Keratinocyte (primary cell): ENCODE measurements at regions not wholly inside any gene's neighbourhood (a gene's known extent, or its start where the extent isn't known, plus 50 kb on each side); places are given as distances from the start of the nearest gene placed in this dataset.

Experiments used
- DNase-seq: peaks from one replicate; pipeline ENCODE4 v3.0.0-alpha.2; 2011; ENCODE audit warnings: low read depth, missing footprints, low spot score
- FAIRE-seq: peaks from 2 replicates; lab custom pipeline; 2011; peaks lifted over from hg19 to GRCh38; lab: Jason Lieb, UNC
- H2AFZ ChIP-seq: 2 replicates; pipeline ENCODE4 v1.6.0; 2012; ENCODE audit warnings: low read length, control low read depth, inconsistent platforms; ENCODE audit not compliant: control insufficient read depth
- H3K27ac ChIP-seq: 2 replicates; pipeline ENCODE4 v1.5.1; 2011; ENCODE audit warnings: low read length; ENCODE audit not compliant: control insufficient read depth, insufficient read depth
- H3K27me3 ChIP-seq: 3 replicates; pipeline ENCODE4 v1.6.0; 2011; ENCODE audit warnings: low read length; ENCODE audit not compliant: control insufficient read depth, insufficient read depth; ENCODE audit errors: extremely low read depth
- H3K36me3 ChIP-seq, 2 experiments: 2 replicates in 1 of 2; 3 replicates in 1 of 2; pipeline ENCODE4 v1.5.1; 2011; ENCODE audit warnings: low read length in 2 of 2, mild to moderate bottlenecking in 1 of 2; ENCODE audit not compliant: control insufficient read depth in 2 of 2, insufficient read depth in 2 of 2; ENCODE audit errors: extremely low read depth in 1 of 2
- H3K4me1 ChIP-seq: 3 replicates; pipeline ENCODE4 v1.5.1; 2011; ENCODE audit warnings: low read length; ENCODE audit not compliant: control insufficient read depth, insufficient read depth; ENCODE audit errors: extremely low read depth
- H3K4me2 ChIP-seq: 3 replicates; pipeline ENCODE4 v1.6.0; 2011; ENCODE audit warnings: low read depth, low read length; ENCODE audit not compliant: control insufficient read depth, insufficient read depth; ENCODE audit errors: extremely low read depth
- H3K4me3 ChIP-seq, 3 experiments: fragments of 200-600 bp in 1 of 3; sonication (generic) in 1 of 3; 2 replicates in 2 of 3; 3 replicates in 1 of 3; pipeline ENCODE4 v1.5.1; 2011 to 2016; ENCODE audit warnings: low read length in 3 of 3, mild to moderate bottlenecking in 3 of 3, control low read depth in 2 of 3, inconsistent platforms in 1 of 3, low read depth in 1 of 3, mixed read lengths in 1 of 3, mixed run types in 1 of 3, moderate library complexity in 1 of 3; ENCODE audit not compliant: control insufficient read depth in 2 of 3, insufficient read depth in 2 of 3; ENCODE audit errors: extremely low read depth in 1 of 3
- H3K79me2 ChIP-seq: 2 replicates; pipeline ENCODE4 v1.6.0; 2012; ENCODE audit warnings: low read length; ENCODE audit not compliant: control insufficient read depth, insufficient read depth
- H3K9ac ChIP-seq: 3 replicates; pipeline ENCODE4 v1.6.0; 2011; ENCODE audit warnings: low read length; ENCODE audit not compliant: control insufficient read depth, insufficient read depth; ENCODE audit errors: extremely low read depth
- H3K9me1 ChIP-seq: 3 replicates; pipeline ENCODE4 v1.6.0; 2011; ENCODE audit warnings: low read length; ENCODE audit not compliant: control insufficient read depth, insufficient read depth; ENCODE audit errors: extremely low read depth
- H3K9me3 ChIP-seq: 2 replicates; pipeline ENCODE4 v1.5.1; 2012; ENCODE audit warnings: low read depth, low read length; ENCODE audit not compliant: control insufficient read depth
- H4K20me1 ChIP-seq: 3 replicates; pipeline ENCODE4 v1.6.0; 2011; ENCODE audit warnings: low read length; ENCODE audit not compliant: control insufficient read depth, insufficient read depth; ENCODE audit errors: extremely low read depth
- CTCF ChIP-seq, 3 experiments: IDR thresholded peaks in 1 of 3; conservative IDR thresholded peaks in 1 of 3; optimal IDR thresholded peaks in 1 of 3; 2 replicates in 2 of 3; 3 replicates in 1 of 3; pipeline versions ENCODE3 to v1.5.1; 2011; ENCODE audit warnings: low read length in 3 of 3, mild to moderate bottlenecking in 3 of 3, moderate library complexity in 2 of 3, control low read depth in 1 of 3, inconsistent platforms in 1 of 3; ENCODE audit not compliant: insufficient read depth in 2 of 3; ENCODE audit errors: extremely low read depth in 1 of 3
- EZH2 ChIP-seq: IDR thresholded peaks from one replicate; pipeline ENCODE4 v1.6.1; 2012; ENCODE audit warnings: inconsistent platforms, mild to moderate bottlenecking, low read length, moderate library complexity
- dilution Hi-C: fragments of 300-500 bp; cut with MboI; formaldehyde crosslinking; loops from one replicate; pipeline ENCODE4 v1.7.0; 2020; ENCODE audit warnings: low sequenced_read_pairs; ENCODE audit not compliant: extremely low pct_ligation_motif_present

GRCh38 chr6:86331265-86331840 lies 606.0 kb upstream of the HTR1E start:
- Histone ChIP-seq H3K4me1 (no peaks in the 10 kb centered on the region), H3K36me3 (no peaks in the 10 kb centered on the region), H3K4me3 (no peak overlapping the region), H3K4me2 (no peak overlapping the region), H3K79me2 (no peaks in the 10 kb centered on the region), H2AFZ (no peak overlapping the region), H3K9ac (no peak overlapping the region), H3K9me3 (no peaks in the 10 kb centered on the region), H4K20me1 (no peaks in the 10 kb centered on the region), H3K9me1 (no peaks in the 10 kb centered on the region), H3K27ac (no peak overlapping the region), H3K27me3 (no peaks in the 10 kb centered on the region)
- dilution Hi-C loops = no loop called here
- DNase-seq = no peak
- TF ChIP-seq CTCF (optimal IDR thresholded peaks at IDR 0.05 in 1 of 3, IDR thresholded peaks at IDR 0.05 in 1 of 3, conservative IDR thresholded peaks at IDR 0.05 in 1 of 3; ENCODE audit: extremely low read depth in 1 of 3, insufficient read depth in 2 of 3, low read length in 3 of 3) (no peak), EZH2 (no peak)
- no peak for FAIRE-seq

- Histone ChIP-seq H3K4me3 (no peak overlapping the region), H3K9me1 (no peaks in the 10 kb centered on the region), H3K79me2 (no peaks in the 10 kb centered on the region), H4K20me1 (no peaks in the 10 kb centered on the region), H3K27ac (no peak overlapping the region), H2AFZ (no peak overlapping the region), H3K27me3 (no peaks in the 10 kb centered on the region), H3K4me2 (no peak overlapping the region), H3K9ac (no peak overlapping the region), H3K36me3 (no peaks in the 10 kb centered on the region), H3K4me1 (no peaks in the 10 kb centered on the region), H3K9me3 (peaks cover 8% of the 10 kb centered on the region)
- TF ChIP-seq EZH2 (no peak), CTCF (optimal IDR thresholded peaks at IDR 0.05 in 1 of 3, IDR thresholded peaks at IDR 0.05 in 1 of 3, conservative IDR thresholded peaks at IDR 0.05 in 1 of 3; ENCODE audit: extremely low read depth in 1 of 3, insufficient read depth in 2 of 3, low read length in 3 of 3) (no peak)
- FAIRE-seq (no peak), DNase-seq (no peak)
- dilution Hi-C loops = no loop called here
These were observed 631.1 kb upstream of the HTR1E start for GRCh38 chr6:86306210-86306609.
